ENCODE measurements at regions not wholly inside any gene's neighbourhood (a gene's known extent, or its start where the extent isn't known, plus 50 kb on each side); places are given as distances from the start of the nearest gene placed in this dataset.

- POLR2A ChIA-PET: no interaction called here
- TF ChIP-seq, protein P1, sequence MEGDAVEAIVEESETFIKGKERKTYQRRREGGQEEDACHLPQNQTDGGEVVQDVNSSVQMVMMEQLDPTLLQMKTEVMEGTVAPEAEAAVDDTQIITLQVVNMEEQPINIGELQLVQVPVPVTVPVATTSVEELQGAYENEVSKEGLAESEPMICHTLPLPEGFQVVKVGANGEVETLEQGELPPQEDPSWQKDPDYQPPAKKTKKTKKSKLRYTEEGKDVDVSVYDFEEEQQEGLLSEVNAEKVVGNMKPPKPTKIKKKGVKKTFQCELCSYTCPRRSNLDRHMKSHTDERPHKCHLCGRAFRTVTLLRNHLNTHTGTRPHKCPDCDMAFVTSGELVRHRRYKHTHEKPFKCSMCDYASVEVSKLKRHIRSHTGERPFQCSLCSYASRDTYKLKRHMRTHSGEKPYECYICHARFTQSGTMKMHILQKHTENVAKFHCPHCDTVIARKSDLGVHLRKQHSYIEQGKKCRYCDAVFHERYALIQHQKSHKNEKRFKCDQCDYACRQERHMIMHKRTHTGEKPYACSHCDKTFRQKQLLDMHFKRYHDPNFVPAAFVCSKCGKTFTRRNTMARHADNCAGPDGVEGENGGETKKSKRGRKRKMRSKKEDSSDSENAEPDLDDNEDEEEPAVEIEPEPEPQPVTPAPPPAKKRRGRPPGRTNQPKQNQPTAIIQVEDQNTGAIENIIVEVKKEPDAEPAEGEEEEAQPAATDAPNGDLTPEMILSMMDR (IDR thresholded peaks at IDR 0.05): no peak
- no peak overlapping the region for H3K4me3 Mint-ChIP-seq
- Histone ChIP-seq H3K36me3 (ENCODE audit: insufficient read depth, low read length) (no peaks in the 10 kb centered on the region), H3K27me3 (ENCODE audit: control insufficient read depth in 1 of 2, insufficient read depth in 2 of 2, low read length in 2 of 2) (no peaks in the 10 kb centered on the region), H3K27ac (ENCODE audit: low read depth in 1 of 2, low read length in 2 of 2) (no peak overlapping the region), H3K4me1 (ENCODE audit: insufficient read depth, low read length) (no peaks in the 10 kb centered on the region), H3K9me3 (ENCODE audit: control insufficient read depth in 1 of 2, insufficient read depth in 1 of 2, low read length in 2 of 2) (no peaks in the 10 kb centered on the region), H3K4me3 (ENCODE audit: low read length) (no peak overlapping the region)
- no peaks in the 10 kb centered on the region for H3K9me3 Mint-ChIP-seq
- no peaks in the 10 kb centered on the region for H3K4me1 Mint-ChIP-seq (ENCODE audit: low read depth)
- no peak for DNase-seq
- H3K27me3 Mint-ChIP-seq: peaks cover 30% of the 10 kb centered on the region
- no peaks in the 10 kb centered on the region for H3K36me3 Mint-ChIP-seq (ENCODE audit: low read depth)
- CTCF ChIA-PET: no interaction called here
- no peak overlapping the region for H3K27ac Mint-ChIP-seq
- ATAC-seq (ENCODE audit: poor library complexity): no peak
- intact Hi-C loops (cut with DNase I, micrococcal nuclease): no loop called here
These were observed 64.9 kb upstream of the FAM181A start for GRCh38 chr14:93862265-93862664.

DNA sequence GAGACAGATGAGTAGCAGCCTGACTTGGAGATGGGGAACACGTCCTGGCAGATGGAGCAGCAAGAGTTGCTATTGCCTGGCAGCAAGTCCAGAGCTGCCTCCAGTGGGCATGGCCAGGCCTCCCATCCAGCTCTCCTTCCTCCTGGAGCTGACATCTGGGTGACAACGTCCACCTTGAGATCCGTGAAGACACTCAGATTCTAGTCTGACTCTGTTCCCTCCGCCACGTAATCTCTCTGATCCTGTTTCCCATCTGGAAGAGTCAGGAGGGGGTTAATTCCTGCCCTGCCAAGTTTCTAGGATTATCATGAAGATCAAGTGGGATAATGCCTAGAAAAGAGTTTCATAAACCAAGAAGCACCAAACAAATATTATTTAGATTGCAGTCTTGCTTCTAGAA is 65.3 kb upstream of the FAM181A start:
- ChIA-PET CTCF (no interaction called here), POLR2A (no interaction called here)
- H3K27ac Mint-ChIP-seq: no peak overlapping the region
- H3K4me3 Mint-ChIP-seq: no peak overlapping the region
- Histone ChIP-seq H3K36me3 (ENCODE audit: insufficient read depth, low read length) (no peaks in the 10 kb centered on the region), H3K27me3 (ENCODE audit: control insufficient read depth in 1 of 2, insufficient read depth in 2 of 2, low read length in 2 of 2) (no peaks in the 10 kb centered on the region), H3K4me1 (ENCODE audit: insufficient read depth, low read length) (no peaks in the 10 kb centered on the region), H3K27ac (ENCODE audit: low read depth in 1 of 2, low read length in 2 of 2) (no peak overlapping the region), H3K4me3 (ENCODE audit: low read length) (no peak overlapping the region), H3K9me3 (ENCODE audit: control insufficient read depth in 1 of 2, insufficient read depth in 1 of 2, low read length in 2 of 2) (no peaks in the 10 kb centered on the region)
- H3K36me3 Mint-ChIP-seq (ENCODE audit: low read depth): no peaks in the 10 kb centered on the region
- H3K4me1 Mint-ChIP-seq (ENCODE audit: low read depth): no peaks in the 10 kb centered on the region
- intact Hi-C loops (cut with DNase I, micrococcal nuclease): no loop called here
- no peaks in the 10 kb centered on the region for H3K9me3 Mint-ChIP-seq
- TF ChIP-seq, protein P1 (IDR thresholded peaks at IDR 0.05): no peak
- ATAC-seq (ENCODE audit: poor library complexity) (no peak), DNase-seq (no peak)
- peaks cover 33% of the 10 kb centered on the region for H3K27me3 Mint-ChIP-seq

DNA sequence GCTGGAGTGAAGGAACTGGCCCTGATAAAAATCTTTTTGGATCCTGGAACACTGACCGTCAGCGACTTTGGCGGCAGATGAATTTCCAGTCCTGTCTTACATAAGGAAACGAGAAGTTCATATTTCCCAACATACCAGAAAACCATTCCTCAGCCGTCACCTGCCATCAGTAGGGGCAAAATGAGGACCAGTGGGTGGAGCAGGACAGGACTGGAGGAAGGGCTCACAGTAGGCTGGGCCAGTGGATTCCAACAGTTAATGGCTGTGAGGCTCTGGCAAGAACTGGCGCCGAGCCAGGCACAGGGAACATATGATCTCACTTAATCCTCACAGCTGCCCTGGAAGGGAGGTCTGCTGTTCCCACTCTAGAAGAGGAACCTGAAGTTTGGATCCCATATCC is 67.2 kb upstream of the FAM181A start:
- TF ChIP-seq, protein P1 (IDR thresholded peaks at IDR 0.05): no peak
- H3K4me1 Mint-ChIP-seq (ENCODE audit: low read depth): no peaks in the 10 kb centered on the region
- POLR2A ChIA-PET: no interaction called here

More for the DNA sequence above, 67.2 kb upstream of the FAM181A start:
- no peak for DNase-seq
- Histone ChIP-seq H3K27ac (ENCODE audit: low read depth in 1 of 2, low read length in 2 of 2) (no peak overlapping the region), H3K9me3 (ENCODE audit: control insufficient read depth in 1 of 2, insufficient read depth in 1 of 2, low read length in 2 of 2) (no peaks in the 10 kb centered on the region), H3K36me3 (ENCODE audit: insufficient read depth, low read length) (no peaks in the 10 kb centered on the region), H3K4me1 (ENCODE audit: insufficient read depth, low read length) (no peaks in the 10 kb centered on the region), H3K4me3 (ENCODE audit: low read length) (no peak overlapping the region), H3K27me3 (ENCODE audit: control insufficient read depth in 1 of 2, insufficient read depth in 2 of 2, low read length in 2 of 2) (no peaks in the 10 kb centered on the region)
- H3K36me3 Mint-ChIP-seq (ENCODE audit: low read depth): no peaks in the 10 kb centered on the region
- no peak overlapping the region for H3K4me3 Mint-ChIP-seq
- intact Hi-C loops (cut with DNase I, micrococcal nuclease): no loop called here
- no peaks in the 10 kb centered on the region for H3K9me3 Mint-ChIP-seq
- CTCF ChIA-PET: no interaction called here
- ATAC-seq (ENCODE audit: poor library complexity): no peak
- peaks cover 42% of the 10 kb centered on the region for H3K27me3 Mint-ChIP-seq
- H3K27ac Mint-ChIP-seq: no peak overlapping the region

All from CD4-positive, alpha-beta T cell (primary cell).